ENCODE measurements at regions not wholly inside any gene's neighbourhood (a gene's known extent, or its start where the extent isn't known, plus 50 kb on each side); places are given as distances from the start of the nearest gene placed in this dataset.

DNA sequence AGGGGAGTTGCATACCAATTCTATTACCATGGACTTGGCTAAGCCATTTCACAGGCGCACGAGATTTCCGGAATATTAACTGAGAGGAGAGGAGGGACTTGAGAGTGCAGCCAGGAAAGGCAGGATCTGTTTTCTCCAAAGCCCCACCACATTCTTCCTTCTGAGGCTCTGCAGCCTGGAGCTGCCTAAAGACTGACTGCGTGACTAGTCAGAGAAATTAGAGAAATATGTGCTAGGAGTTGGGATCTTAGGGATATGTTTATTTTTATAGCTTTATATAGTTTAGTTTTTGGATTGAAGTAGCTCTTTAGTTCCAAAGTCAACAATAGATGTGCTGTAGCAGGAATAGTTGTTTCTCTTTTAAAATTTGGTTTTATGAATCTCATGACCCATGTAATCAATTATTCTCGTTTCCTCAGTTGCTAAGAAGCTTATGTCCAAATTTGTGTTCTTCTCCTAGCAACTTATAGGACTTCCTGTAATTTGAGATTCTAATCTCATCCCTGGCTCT lies 300.1 kb upstream of the DDX53 start:
- Histone ChIP-seq H3K27me3 (no peaks in the 10 kb centered on the region), H3K36me3 (replicated peaks in 1 of 2; ENCODE audit: insufficient read depth in 1 of 2, low read depth in 2 of 2) (no peaks in the 10 kb centered on the region), H3K27ac (no peak overlapping the region), H3K9me3 (no peaks in the 10 kb centered on the region), H3K4me3 (no peak overlapping the region), H3K4me1 (no peaks in the 10 kb centered on the region)
- TF ChIP-seq POLR2A (IDR thresholded peaks at IDR 0.05) (no peak), CTCF (IDR thresholded peaks at IDR 0.05) (no peak)
- peak in 1 of 4 donors; percentile 3 for DNase-seq
- ATAC-seq = no peak
- WGBS, 2 donors = 39 to 57% methylated on average over 2 to 5 of the region's 5 CpGs
- intact Hi-C loops (cut with DNase I) = no loop called here

DNA sequence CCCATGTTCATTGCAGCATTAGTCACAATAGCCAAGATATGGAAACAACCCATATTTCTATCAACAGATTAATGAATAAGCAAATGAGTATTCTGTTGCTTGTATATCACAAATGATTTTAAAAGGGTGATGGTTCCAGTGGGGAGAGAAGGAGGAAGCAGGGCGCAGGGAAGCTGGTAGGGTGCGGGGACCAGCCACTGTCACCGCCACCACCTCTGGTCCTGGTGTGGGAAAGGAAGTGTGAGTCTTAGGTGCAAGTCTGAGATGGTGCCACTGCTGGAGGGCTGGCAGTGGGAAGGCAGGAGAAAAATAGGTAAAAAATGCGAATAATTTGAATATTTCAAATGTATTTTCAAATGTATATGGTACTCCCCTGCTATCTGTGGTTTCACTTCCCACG lies 286.8 kb upstream of the DDX53 start:
- no peaks in the 10 kb centered on the region for H3K27me3 ChIP-seq
- ATAC-seq (no peak), DNase-seq (no peak)
- no peaks in the 10 kb centered on the region for H3K4me1 ChIP-seq
- 80 to 85% methylated on average over 5 of the region's 5 CpGs for WGBS, 2 donors
- no peak overlapping the region for H3K4me3 ChIP-seq
- H3K9me3 ChIP-seq = no peaks in the 10 kb centered on the region
- TF ChIP-seq POLR2A (IDR thresholded peaks at IDR 0.05) = no peak
- TF ChIP-seq CTCF (IDR thresholded peaks at IDR 0.05) = no peak
- no peak overlapping the region for H3K27ac ChIP-seq
- no peaks in the 10 kb centered on the region for H3K36me3 ChIP-seq (replicated peaks in 1 of 2; ENCODE audit: insufficient read depth in 1 of 2, low read depth in 2 of 2)
- intact Hi-C loops (cut with DNase I) = no loop called here

DNA sequence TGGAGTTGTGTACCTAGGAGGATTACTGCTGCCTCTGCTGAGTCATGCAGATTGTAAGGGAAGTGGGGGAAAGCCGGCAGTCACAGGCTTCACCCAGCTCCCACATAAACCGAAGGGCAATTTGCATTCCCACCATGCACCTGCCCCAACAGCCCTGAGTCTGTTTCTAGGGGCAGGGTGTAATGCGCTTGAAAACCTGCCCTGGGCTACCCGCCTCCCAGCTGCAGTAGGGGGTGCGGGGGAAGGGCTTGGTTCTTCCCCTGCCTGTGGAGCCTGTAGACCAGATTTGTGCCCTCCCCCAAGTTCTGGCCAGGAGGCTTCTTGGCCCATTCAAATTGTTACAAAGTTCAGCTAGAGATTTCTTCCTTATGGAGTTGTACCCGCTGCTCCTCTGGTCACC lies 269.2 kb upstream of the DDX53 start:
- Histone ChIP-seq H3K27ac (no peak overlapping the region), H3K4me1 (no peaks in the 10 kb centered on the region), H3K4me3 (no peak overlapping the region), H3K9me3 (no peaks in the 10 kb centered on the region), H3K36me3 (replicated peaks in 1 of 2; ENCODE audit: insufficient read depth in 1 of 2, low read depth in 2 of 2) (no peaks in the 10 kb centered on the region), H3K27me3 (no peaks in the 10 kb centered on the region)
- no peak for DNase-seq
- intact Hi-C loops (cut with DNase I) = no loop called here
- ATAC-seq = no peak
- no peak for TF ChIP-seq POLR2A (IDR thresholded peaks at IDR 0.05)
- 88 to 100% methylated on average over 1 to 4 of the region's 6 CpGs for WGBS, 2 donors

DNA sequence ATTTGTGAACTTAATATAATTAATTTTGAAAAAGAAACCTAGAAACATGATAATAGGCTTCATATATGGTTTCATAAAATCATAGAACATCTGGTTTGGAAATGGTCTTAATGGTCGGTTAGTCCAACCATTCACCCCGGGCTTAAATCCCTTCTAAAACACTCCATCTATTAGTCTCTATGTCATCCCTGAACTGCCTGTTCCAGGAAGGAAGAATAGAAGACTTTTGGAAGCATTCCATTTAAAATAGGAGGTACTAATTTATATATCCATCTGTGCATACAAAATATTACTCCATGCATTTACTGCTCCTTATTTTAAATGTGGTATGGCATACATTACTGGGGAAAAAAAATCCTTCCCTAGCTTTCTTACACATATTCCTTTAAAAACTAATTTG lies 262.2 kb upstream of the DDX53 start:
- Histone ChIP-seq H3K27ac (no peak overlapping the region), H3K9me3 (no peaks in the 10 kb centered on the region), H3K27me3 (no peaks in the 10 kb centered on the region), H3K36me3 (replicated peaks in 1 of 2; ENCODE audit: insufficient read depth in 1 of 2, low read depth in 2 of 2) (no peaks in the 10 kb centered on the region), H3K4me3 (no peak overlapping the region), H3K4me1 (no peaks in the 10 kb centered on the region)
- DNase-seq = no peak
- TF ChIP-seq POLR2A (IDR thresholded peaks at IDR 0.05) (no peak), CTCF (IDR thresholded peaks at IDR 0.05) (no peak)
- WGBS, 2 donors = 61 to 71% methylated on average over 2 of the region's 2 CpGs
- ATAC-seq = no peak
- intact Hi-C loops (cut with DNase I) = no loop called here

DNA sequence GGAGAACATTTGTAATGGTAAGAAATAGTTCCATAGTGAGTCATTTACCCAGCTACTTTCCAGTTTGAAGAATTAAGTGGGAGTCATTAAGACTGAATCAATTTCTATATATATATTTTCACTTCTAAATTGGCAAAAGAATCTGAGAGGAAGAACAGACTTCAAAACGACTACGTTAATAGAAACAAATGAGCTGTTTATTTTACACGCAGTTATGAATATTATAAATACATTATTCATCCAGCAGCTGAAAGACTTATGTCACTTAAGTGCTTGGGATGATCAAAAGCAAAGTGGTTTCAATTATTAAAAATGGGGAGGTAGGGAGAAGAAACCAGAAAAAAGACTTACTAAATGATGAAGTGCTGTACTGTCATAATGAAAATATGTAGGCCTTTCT lies 260.5 kb upstream of the DDX53 start:
- 65 to 70% methylated on average over 3 of the region's 3 CpGs for WGBS, 2 donors
- ATAC-seq = no peak
- Histone ChIP-seq H3K4me1 (no peaks in the 10 kb centered on the region), H3K27ac (no peak overlapping the region), H3K36me3 (replicated peaks in 1 of 2; ENCODE audit: insufficient read depth in 1 of 2, low read depth in 2 of 2) (no peaks in the 10 kb centered on the region), H3K9me3 (no peaks in the 10 kb centered on the region), H3K27me3 (no peaks in the 10 kb centered on the region), H3K4me3 (no peak overlapping the region)
- intact Hi-C loops (cut with DNase I) = no loop called here
- DNase-seq = no peak
- TF ChIP-seq POLR2A (IDR thresholded peaks at IDR 0.05) (no peak), CTCF (IDR thresholded peaks at IDR 0.05) (no peak)

Measured in body of pancreas (tissue), 4 donors.